HG02884 (cell line): ENCODE measurements at regions not wholly inside any gene's neighbourhood (a gene's known extent, or its start where the extent isn't known, plus 50 kb on each side); places are given as distances from the start of the nearest gene placed in this dataset.

Experiments
- ATAC-seq: cut with Tn5 transposase; IDR thresholded peaks from one replicate; pipeline ENCODE4 v1.9.1; 2021; ENCODE audit warnings: mild to moderate bottlenecking, moderate library complexity; ENCODE audit not compliant: unreplicated experiment

DNA sequence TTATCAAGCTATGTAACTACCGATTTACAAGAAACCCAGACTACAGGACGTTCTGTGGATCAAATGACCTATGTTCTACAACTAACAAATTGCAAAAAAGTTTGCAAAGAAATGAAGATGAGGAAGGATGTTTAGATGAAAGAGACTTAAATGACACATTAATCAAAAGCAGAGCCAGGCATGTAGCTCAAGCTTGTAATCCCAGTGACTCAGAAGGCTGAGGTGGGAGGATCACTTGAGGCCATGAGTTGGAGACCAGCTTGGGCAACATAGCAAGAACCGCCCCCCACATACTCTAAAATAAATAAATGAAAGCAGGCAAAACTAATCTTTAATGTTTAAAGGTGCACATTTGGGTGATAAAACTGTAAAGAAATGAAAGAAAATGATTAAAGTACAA lies 331.9 kb downstream of the BTG1 start:
- ATAC-seq: no peak

DNA sequence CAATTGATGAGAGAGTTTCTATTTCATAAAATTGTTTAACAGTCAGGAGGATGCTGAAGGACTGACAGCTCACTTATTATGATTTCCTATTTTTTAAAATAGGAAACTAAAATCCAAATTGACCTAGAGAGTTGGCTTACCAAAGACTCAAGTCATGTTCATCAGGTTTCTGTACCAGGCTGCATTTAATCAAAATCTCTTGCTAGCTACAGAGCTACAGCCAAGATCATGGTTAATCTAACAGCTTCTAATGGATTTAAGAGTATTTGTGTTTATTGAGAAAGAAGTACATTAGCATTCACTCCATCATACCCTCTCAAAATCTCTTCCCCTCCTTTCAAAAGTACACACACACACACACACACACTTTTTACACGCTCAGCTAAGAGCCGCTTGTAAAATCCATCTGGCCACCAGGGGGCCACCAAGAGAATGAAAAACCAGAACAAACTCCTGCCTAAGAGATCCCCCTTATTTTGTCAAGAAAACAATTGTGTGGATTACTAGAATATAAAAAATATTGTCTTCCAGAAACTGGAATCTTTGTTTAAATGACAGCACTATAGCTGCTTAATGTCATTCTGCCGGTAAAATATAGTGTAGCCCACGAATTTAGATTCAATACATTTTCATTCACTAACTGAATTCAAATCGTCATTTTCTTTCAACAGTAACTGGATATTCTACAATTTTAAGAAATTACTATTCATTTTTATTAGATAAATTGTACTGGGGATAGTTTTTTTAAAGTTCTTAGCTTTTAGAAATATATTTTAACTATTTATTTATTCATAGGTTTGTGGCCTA lies 334.0 kb downstream of the BTG1 start:
- ATAC-seq: peak; percentile 66

DNA sequence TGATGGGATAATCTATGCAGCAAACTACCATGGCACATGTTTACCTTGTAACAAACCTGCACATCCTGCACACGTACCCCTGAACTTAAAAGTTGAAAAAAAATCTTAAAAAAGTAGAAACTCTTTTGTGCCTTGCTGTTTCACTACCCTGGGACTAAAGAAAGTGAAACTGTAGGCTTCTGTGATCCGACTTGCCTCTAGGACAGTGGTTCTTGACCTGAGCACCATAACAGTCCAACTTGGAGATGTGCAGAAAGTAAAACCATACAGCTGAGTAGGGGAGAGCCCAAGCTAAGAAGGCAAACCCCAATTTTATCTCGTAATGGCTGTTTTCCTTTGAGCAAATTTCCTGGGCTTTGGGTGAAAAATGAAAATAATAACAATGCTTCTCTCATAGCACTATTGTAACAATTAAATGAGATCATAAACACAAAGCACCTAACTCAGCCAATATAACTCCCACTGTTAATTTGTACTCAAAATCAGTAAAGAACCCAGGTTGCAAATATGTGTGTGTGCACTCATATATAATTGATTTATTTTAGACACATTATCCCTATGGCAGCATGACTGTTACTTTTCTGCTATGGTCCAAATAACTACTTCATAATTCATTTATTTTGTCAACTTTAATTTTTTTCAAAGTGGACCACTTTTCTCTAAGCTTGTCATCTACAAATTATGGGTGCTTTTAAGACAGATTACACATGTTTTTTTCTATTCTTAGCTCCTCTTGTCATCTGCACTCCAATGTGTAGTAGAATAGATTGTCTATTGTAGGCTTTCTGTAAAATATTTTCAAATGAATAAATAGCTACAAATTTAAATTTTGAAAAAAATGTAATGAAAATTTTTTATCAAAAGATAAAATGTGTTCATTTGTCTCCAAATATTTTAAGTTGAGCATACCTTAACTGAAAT lies 334.9 kb downstream of the BTG1 start:
- no peak for ATAC-seq

DNA sequence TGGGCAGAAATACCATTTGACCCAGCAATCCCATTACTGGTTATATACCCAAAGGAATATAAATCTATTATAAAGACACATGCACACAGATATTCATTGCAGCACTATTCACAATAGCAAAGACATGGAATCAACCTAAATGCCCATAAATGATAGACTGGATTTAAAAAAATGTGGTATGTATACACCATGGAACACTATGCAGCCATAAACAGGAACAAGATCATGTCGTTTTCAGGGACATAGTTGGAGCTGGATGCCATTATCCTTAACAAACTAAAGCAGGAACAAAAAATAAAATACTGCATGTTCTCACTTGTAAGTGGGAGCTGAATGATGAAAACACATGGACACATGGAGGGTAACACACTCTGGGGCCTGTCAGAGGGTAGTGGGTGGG lies 335.6 kb downstream of the BTG1 start:
- no peak for ATAC-seq

DNA sequence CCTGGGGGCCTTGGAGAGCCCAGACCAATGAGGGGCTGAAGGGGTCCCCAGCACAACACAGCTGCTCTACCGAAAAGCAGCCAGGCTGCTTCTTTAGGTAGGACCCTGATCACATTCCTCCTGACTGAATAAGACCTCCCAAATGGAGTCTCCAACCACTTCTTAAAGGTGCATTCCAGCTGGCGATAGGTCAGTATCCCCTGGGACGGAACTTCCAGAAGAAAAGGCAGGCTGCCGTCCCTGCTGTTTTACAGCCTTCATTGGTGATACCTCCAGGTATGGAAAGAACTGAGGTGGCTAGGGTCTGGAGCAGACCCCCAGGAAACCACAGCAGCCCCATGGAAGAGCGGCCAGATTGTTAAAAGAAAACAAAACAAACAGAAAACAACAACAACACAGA lies 340.6 kb downstream of the BTG1 start:
- ATAC-seq: no peak

DNA sequence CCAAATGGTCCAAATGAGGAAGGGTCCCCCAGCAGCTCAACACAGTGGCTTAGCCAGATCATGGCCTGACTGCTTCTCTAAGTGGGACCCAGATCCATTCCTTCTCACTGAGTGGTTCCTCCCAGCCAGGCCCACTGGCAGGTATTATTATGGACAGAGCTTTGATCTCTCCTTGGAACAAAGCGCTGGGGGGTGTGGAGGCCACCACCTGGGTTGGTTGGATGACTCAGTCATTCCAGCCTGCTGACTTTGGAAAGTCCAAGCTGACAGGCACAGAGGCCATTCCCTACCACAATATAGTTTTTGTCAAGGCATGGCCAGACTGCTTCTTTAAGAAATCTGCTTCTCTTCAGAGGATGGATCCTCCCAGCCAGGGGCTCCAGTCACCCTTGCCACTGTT lies 341.1 kb downstream of the BTG1 start:
- no peak for ATAC-seq

DNA sequence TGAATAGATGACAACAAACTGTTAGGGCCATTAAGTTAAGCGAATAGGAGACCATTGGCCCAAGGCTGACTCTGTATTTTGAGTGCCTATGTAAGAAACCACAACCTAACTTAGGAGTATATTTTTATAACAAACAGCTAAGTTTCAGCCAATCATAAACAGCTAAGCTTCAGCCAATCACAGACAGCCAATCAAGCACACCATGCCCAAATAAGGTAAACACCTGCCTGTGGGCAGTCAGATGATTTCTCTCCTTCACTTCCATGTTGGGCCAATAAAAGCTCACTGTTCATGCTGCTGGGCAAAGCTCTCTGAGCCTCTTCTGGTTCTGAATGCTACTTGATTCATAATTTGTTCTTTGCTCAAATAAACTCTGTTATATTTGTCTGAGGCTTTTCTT lies 344.6 kb downstream of the BTG1 start:
- no peak for ATAC-seq

DNA sequence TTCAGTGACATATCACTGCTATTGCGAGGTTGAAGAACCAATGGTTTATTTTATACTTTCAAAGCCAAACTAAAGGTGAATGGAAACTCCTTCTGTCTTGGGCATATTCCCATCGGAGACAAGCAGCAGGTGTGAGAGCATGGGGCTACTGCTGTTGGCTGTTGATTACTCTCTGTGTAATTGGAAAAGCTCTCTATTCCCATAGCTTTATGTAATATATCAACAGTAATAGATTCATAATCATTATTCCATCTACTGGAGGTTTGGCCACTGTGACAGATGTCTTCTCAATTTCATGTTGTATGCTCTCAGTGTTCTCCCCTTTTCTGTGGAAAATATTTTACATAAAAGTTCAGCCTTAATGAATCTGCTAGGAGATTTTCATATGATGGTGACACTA lies 352.0 kb downstream of the BTG1 start:
- ATAC-seq: no peak

DNA sequence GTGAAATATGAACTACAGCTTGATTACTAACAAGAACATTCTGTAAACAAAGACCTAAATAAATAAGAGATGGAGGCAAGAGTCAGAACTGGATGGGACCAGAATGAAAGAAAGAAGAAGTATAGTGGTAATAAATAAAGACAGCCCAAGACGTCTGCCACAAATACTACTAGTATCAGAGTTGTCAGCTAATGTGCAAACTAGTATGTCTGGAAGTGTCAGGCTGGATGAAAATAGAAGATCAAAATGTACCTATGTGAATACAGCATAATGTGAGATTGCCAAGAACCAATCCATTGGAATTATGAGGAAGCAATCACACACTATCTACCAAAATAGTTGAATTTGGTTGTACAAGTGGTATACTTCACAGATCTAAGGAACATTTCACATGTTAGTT lies 353.0 kb downstream of the BTG1 start:
- no peak for ATAC-seq

DNA sequence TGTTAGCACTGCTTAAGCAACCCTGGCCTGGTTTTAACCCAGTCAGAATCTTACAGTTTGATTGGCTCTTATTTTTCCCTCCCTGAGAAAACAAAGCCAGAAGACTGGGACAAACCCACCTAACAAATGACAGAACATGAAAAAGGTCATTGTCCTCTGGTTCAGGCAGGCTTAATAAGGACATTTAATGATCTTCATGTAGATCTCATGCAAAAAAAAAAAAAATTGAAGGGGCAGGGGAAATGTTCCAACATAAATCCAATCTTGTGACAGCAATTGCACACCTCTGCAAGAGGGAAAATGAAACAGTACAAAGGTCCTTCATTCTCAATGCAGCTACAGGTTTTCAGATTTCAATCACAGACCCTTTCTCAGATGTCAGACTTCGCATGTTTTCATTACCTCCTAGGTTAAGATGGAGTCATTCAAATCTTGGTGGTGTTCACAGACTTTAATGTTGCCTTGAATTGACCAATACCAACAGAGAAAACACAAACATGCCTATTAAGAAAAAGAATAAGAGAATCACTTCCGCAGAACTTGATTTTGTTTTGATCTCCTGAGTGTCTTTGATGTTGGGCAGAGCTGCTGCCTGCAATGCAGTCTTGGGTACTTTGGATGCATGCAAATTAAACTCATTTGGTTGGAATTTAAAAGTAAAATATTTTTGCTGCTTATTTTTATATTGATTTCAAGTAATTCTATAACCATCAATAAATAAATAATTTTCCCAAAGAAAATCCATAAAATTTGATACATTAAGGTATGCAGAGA lies 359.0 kb downstream of the BTG1 start:
- ATAC-seq: no peak

DNA sequence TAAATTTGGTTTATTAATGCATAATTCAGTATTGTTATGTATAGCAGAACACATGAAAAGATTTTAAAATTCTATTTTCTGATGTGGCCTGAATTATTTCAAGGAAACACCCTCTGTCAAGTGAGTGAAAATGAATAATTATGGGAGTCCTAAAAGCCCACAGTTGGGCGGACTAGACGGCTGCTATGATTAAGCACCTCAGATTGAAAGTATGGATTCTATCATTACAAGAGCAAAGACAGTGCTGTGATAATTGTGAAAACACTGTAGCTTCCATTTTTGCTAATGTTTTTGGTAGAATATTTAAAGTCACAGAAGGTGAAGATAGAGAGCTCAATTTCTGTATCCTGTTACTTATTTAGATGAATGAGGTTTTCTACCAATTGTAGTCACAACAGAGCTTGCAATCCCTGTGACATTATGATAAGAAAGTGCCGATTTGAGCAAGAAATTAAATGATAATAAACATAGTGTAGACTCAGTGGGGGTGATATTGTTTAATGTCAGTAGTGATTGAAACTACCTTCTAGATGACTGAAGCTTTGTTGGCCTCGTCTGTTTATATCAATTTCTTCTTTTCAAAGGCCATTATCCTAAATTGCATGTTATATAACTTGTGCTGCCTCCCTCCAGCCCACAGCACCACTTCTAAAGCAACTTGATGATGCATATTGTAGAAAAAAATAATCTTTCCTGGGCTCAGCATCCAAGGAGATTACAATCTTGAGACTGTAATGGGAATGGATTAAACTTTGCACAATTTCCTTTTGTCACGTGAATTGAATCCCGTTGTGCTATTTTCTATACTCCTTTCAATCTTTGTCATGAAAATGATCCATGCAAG lies 359.8 kb downstream of the BTG1 start:
- ATAC-seq: no peak

DNA sequence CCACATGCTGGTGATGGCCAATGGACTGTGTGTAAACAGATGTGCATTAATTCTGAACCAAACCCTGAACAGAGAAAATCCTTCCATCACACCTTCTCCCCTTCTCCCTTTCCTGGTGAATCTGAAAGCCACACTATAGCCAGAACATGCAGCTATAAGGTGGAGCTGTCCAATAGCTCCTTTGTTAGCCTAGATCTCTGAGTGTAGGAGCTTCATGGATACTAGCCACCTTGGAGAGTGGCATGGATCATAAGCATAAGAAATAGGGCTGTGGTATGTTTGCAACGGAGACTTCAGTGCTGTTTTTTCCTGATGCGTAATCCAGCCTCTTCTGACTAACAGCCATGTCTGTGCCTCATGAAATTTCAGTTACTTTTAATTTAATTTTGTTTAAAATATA lies 364.5 kb downstream of the BTG1 start:
- ATAC-seq: no peak

DNA sequence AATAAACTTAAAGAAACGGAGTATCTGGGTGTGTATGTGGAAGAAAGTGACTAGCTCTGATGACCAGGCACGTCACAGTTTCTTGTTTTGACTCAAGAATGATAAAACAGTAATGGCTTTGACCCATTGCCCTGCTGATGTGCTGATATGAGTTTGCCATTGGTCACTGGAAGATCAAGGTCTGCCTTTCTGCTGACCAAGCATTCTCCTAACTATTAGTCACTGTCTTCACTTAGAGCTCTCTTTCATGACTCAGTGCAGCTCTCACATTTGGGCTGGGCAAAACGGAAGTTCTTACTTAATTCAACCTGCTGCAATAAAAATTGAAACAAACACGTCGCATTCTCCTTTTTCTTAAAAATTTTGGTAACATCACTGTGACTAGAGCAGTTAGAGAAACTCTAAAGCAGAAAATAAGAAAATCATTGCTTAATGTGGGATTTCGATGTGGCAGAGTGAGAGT lies 366.7 kb downstream of the BTG1 start:
- ATAC-seq: peak; percentile 94

DNA sequence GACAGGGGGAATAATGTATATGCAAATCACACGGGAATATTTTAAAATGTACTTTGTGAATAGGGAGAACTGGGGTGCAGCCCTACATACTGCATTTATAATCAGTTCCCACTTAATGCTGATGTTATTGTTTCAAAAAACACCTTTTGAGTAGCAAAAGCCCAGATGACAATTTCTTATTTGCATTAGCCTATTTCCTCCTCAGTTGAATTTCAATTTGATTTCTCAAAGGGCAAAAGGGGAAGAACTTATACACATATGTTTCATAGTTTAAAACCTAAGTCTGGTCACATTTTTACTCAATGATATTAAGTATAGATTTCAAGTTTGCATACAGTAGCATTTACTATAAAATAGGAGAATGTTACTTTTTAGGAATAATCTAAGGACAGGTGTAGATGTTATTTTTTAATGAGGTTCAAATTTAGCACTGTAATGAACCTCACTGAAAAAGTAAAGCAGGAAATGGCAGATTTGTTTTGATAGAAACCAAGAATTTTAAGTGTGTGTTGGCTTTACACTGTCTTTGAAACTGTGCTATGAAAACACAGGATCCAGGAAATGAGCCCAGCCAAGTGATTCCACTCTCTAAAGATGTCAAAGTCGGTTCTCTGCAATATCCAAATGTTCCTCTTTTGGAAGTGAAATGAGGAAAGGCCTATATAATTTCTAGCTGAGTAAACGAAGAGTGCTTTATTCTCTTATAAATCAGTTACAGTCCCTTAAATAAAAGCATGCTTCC lies 367.4 kb downstream of the BTG1 start:
- peak; percentile 47 for ATAC-seq

DNA sequence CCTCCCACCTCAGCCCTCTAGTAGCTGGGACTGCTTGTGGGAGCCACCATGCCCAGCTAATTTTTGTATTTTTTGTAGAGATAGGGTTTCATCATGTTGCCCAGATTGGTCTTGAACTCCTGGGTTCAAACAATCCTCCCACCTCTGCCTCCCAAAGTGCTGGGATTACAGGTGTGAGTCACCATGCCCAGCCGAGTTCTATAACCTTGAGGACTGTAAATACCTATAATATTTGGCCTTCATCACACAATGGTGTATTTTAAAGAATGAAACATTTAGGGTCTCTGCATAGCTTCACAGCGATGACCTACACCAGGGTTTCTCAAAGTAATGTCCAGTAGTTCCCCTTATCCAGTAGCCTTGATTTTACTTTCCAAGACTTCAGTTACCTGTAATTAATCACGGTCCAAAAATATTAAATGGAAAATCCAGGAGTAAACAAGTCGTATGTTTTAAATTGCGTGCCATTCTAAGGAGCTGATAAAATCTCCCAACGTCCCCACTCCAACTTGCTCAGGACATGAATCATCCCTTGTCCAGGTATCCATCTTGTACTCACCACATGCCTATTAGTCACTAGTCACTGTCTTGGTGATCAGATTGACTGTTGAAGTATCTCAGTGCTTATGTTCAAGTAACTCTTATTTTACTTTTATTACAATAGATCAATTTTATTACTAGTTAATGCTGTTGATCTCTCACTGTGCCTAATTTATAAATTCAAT lies 368.2 kb downstream of the BTG1 start:
- ATAC-seq: no peak

DNA sequence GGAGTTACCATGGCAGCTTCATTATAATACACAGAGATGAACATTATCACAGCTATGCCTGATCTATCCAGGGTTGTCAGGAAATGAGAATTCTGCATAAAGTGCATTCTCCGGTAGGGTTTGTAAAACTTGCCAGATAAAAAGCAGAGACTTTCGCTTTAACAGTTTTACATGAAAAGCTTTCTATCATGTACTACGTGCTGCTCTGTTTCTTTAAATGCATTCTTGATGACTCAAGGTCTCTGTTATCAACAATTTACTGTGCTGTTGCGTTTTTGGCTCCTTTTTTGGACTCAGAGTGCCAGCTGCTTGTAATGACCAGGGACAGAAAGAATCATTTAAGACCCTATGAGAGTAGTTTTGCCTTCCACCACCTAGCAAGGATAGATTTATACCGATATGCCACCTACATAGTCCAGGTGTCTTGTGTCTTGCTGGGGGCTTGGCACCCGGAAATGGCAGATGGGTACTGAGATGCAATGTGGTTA lies 371.2 kb downstream of the BTG1 start:
- no peak for ATAC-seq

DNA sequence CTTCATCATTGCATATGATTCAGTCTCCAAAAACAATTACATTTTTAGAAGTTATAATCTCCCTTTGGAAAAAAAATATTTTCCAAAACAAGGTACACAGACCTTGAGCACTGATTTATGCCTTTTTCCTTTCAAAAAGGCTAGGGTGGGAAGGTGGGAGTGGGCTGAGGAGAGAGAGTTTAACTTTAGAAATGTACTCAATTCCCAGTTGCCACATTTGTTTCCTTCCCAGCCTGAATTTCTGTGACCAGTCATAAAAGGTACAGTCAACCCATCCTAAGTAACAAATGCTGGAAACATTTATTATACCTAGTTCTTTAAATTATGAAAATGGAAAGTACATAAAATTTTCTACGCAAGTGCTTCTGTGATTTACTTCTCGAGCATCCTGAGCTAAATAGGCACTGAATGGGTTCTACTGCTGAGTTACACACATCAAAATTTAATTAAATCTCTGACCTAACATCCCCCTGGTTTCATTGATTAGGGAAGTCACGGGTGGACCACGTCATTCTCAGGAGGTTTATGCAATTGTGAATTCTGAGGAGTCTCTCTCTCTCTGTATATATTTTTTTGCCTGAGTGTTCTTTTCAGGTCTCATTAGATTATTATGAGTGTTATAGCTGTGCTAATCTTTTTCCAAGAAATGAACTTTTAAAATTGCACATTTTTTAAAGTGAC lies 371.8 kb downstream of the BTG1 start:
- ATAC-seq: no peak

DNA sequence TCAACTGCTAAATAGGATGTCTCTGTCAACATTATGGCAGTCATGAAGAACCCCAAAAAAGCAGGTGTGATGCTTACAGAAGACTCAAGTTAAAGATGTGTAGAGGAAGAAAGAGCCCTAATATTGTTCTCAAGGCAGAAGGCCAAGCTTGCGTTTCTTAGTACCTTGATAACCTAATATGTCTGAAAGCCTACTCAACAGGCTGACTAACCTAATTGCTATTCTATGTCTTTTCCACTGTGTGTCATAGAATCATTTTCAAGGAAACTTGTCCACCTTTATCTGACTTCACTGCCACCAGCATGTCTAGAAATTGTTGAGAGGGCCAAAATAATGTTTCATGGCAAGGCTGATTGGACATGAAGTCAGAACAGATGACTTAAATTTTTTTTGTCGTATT lies 373.2 kb downstream of the BTG1 start:
- ATAC-seq: no peak
